Hippocampal formation (tissue), 2 donors: ENCODE measurements at regions not wholly inside any gene's neighbourhood (a gene's known extent, or its start where the extent isn't known, plus 50 kb on each side); places are given as distances from the start of the nearest gene placed in this dataset.

Experiments
- DNase-seq, 2 donors: peaks; one replicate each; lab custom pipeline; 2025; lab: John Stamatoyannopoulos, UW

GRCh38 chr2:7888876-7889275 lies 793.0 kb upstream of the ID2 start:
- no peak for DNase-seq

GRCh38 chr2:7891312-7891711 lies 790.5 kb upstream of the ID2 start:
- no peak for DNase-seq

GRCh38 chr2:7895289-7895688 lies 786.6 kb upstream of the ID2 start:
- DNase-seq, result no peak

- DNase-seq, result no peak
These were observed 784.8 kb upstream of the ID2 start for GRCh38 chr2:7896940-7897487.

GRCh38 chr2:7899241-7899640 lies 782.6 kb upstream of the ID2 start:
- DNase-seq, result no peak

GRCh38 chr2:7899923-7900322 lies 781.9 kb upstream of the ID2 start:
- DNase-seq, result no peak

GRCh38 chr2:7900593-7900992 lies 781.3 kb upstream of the ID2 start:
- DNase-seq, result no peak

- DNase-seq, result no peak
These were observed 779.5 kb upstream of the ID2 start for GRCh38 chr2:7902251-7902765.

- no peak for DNase-seq
These were observed 777.5 kb upstream of the ID2 start for GRCh38 chr2:7904319-7904718.

GRCh38 chr2:7905756-7906155 lies 776.1 kb upstream of the ID2 start:
- DNase-seq, result no peak

- DNase-seq, result no peak
These were observed 775.4 kb upstream of the ID2 start for GRCh38 chr2:7906431-7906830.

GRCh38 chr2:7907041-7907440 lies 774.8 kb upstream of the ID2 start:
- no peak for DNase-seq

GRCh38 chr2:7910752-7911151 lies 771.1 kb upstream of the ID2 start:
- no peak for DNase-seq

GRCh38 chr2:7911196-7911595 lies 770.7 kb upstream of the ID2 start:
- no peak for DNase-seq

GRCh38 chr2:7913974-7914373 lies 767.9 kb upstream of the ID2 start:
- no peak for DNase-seq

- DNase-seq, result no peak
These were observed 766.4 kb upstream of the ID2 start for GRCh38 chr2:7915302-7916091.

GRCh38 chr2:7916670-7917069 lies 765.2 kb upstream of the ID2 start:
- DNase-seq, result no peak

GRCh38 chr2:7919510-7919909 lies 762.3 kb upstream of the ID2 start:
- no peak for DNase-seq

GRCh38 chr2:7924023-7924762 lies 757.7 kb upstream of the ID2 start:
- DNase-seq, result no peak

- DNase-seq, result no peak
These were observed 756.4 kb upstream of the ID2 start for GRCh38 chr2:7925506-7925905.

GRCh38 chr2:7927691-7928090 lies 754.2 kb upstream of the ID2 start:
- no peak for DNase-seq

GRCh38 chr2:7929281-7929680 lies 752.6 kb upstream of the ID2 start:
- DNase-seq, result no peak
